HG02981 (cell line): ENCODE measurements at regions not wholly inside any gene's neighbourhood (a gene's known extent, or its start where the extent isn't known, plus 50 kb on each side); places are given as distances from the start of the nearest gene placed in this dataset.
"Not testable (repeated sequence)": the region's sequence is repeated elsewhere in the genome, so short reads cannot be mapped to it uniquely, and the experiment has no call there.

Experiments
- ATAC-seq: cut with Tn5 transposase; IDR thresholded peaks from one replicate; pipeline ENCODE4 v1.9.1; 2021; ENCODE audit warnings: mild to moderate bottlenecking, moderate library complexity; ENCODE audit not compliant: unreplicated experiment

GRCh38 chr5:109580225-109580624, 109.5 kb upstream of the MAN2A1 start:
- no peak for ATAC-seq

- no peak for ATAC-seq
Observed at GRCh38 chr5:109575506-109575905, 114.2 kb upstream of the MAN2A1 start.

- no peak for ATAC-seq
Observed at GRCh38 chr5:109574985-109575384, 114.7 kb upstream of the MAN2A1 start.

GRCh38 chr5:109573766-109574165, 116.0 kb upstream of the MAN2A1 start:
- ATAC-seq = no peak

- ATAC-seq = no peak
Observed at GRCh38 chr5:109573256-109573655, 116.5 kb upstream of the MAN2A1 start.

- ATAC-seq = no peak
Observed at GRCh38 chr5:109571785-109572184, 117.9 kb upstream of the MAN2A1 start.

- no peak for ATAC-seq
Observed at GRCh38 chr5:109570362-109570874, 119.3 kb upstream of the MAN2A1 start.

GRCh38 chr5:109567374-109568044, 122.2 kb upstream of the MAN2A1 start:
- no peak for ATAC-seq

- ATAC-seq = no peak
Observed at GRCh38 chr5:109566361-109566760, 123.4 kb upstream of the MAN2A1 start.

- ATAC-seq = no peak
Observed at GRCh38 chr5:109563739-109564138, 126.0 kb upstream of the MAN2A1 start.

- no peak for ATAC-seq
Observed at GRCh38 chr5:109563189-109563588, 126.5 kb upstream of the MAN2A1 start.

GRCh38 chr5:109562441-109562840, 127.3 kb upstream of the MAN2A1 start:
- ATAC-seq = no peak

- ATAC-seq = no peak
Observed at GRCh38 chr5:109561447-109561846, 128.3 kb upstream of the MAN2A1 start.

GRCh38 chr5:109560554-109560953, 129.2 kb upstream of the MAN2A1 start:
- no peak for ATAC-seq

GRCh38 chr5:109558952-109559351, 130.8 kb upstream of the MAN2A1 start:
- ATAC-seq = no peak

- ATAC-seq = no peak
Observed at GRCh38 chr5:109558364-109558763, 131.4 kb upstream of the MAN2A1 start.

GRCh38 chr5:109553846-109554245, 135.9 kb upstream of the MAN2A1 start:
- ATAC-seq = no peak

GRCh38 chr5:109551234-109551633, 138.5 kb upstream of the MAN2A1 start:
- ATAC-seq = not testable (repeated sequence)

- no peak for ATAC-seq
Observed at GRCh38 chr5:109550077-109550476, 139.7 kb upstream of the MAN2A1 start.

- ATAC-seq = no peak
Observed at GRCh38 chr5:109546461-109546860, 136.7 kb upstream of the PJA2 start.

- not testable (repeated sequence) for ATAC-seq
Observed at GRCh38 chr5:109544873-109545272, 135.1 kb upstream of the PJA2 start.

GRCh38 chr5:109538692-109539091, 128.9 kb upstream of the PJA2 start:
- ATAC-seq = not testable (repeated sequence)

GRCh38 chr5:109535090-109535489, 125.3 kb upstream of the PJA2 start:
- ATAC-seq = not testable (repeated sequence)
